ENCODE measurements at regions not wholly inside any gene's neighbourhood (a gene's known extent, or its start where the extent isn't known, plus 50 kb on each side); places are given as distances from the start of the nearest gene placed in this dataset.
"Not testable (repeated sequence)": the region's sequence is repeated elsewhere in the genome, so short reads cannot be mapped to it uniquely, and the experiment has no call there.

GRCh38 chr10:9081961-9082360 lies 1027.5 kb downstream of the GATA3 start:
- DNase-seq, result no peak

- DNase-seq, result no peak
Measured at GRCh38 chr10:9091530-9092093, 1037.1 kb downstream of the GATA3 start.

- peak; percentile 69 for DNase-seq
Measured at GRCh38 chr10:9096288-9096687, 1041.8 kb downstream of the GATA3 start.

GRCh38 chr10:9097206-9097990 lies 1042.9 kb downstream of the GATA3 start:
- DNase-seq, result peak; percentile 51

- DNase-seq, result no peak
Measured at GRCh38 chr10:9097991-9098306, 1043.5 kb downstream of the GATA3 start.

- no peak for DNase-seq
Measured at GRCh38 chr10:9102026-9102425, 1047.5 kb downstream of the GATA3 start.

GRCh38 chr10:9103301-9103700 lies 1048.8 kb downstream of the GATA3 start:
- DNase-seq, result no peak

GRCh38 chr10:9111976-9112375 lies 1057.5 kb downstream of the GATA3 start:
- DNase-seq, result no peak

GRCh38 chr10:9126728-9127127 lies 1072.2 kb downstream of the GATA3 start:
- DNase-seq, result no peak

GRCh38 chr10:9137368-9137767 lies 1082.9 kb downstream of the GATA3 start:
- no peak for DNase-seq

GRCh38 chr10:9138829-9139228 lies 1084.3 kb downstream of the GATA3 start:
- not testable (repeated sequence) for DNase-seq

- no peak for DNase-seq
Measured at GRCh38 chr10:9140373-9140772, 1085.9 kb downstream of the GATA3 start.

GRCh38 chr10:9147475-9147874 lies 1093.0 kb downstream of the GATA3 start:
- no peak for DNase-seq

- no peak for DNase-seq
Measured at GRCh38 chr10:9149134-9149533, 1094.6 kb downstream of the GATA3 start.

- DNase-seq, result not testable (repeated sequence)
Measured at GRCh38 chr10:9153057-9153456, 1098.6 kb downstream of the GATA3 start.

- no peak for DNase-seq
Measured at GRCh38 chr10:9157656-9158055, 1103.2 kb downstream of the GATA3 start.

GRCh38 chr10:9158675-9159074 lies 1104.2 kb downstream of the GATA3 start:
- no peak for DNase-seq

GRCh38 chr10:9160275-9160674 lies 1105.8 kb downstream of the GATA3 start:
- no peak for DNase-seq

- DNase-seq, result no peak
Measured at GRCh38 chr10:9163699-9164098, 1109.2 kb downstream of the GATA3 start.

- DNase-seq, result no peak
Measured at GRCh38 chr10:9166770-9167169, 1112.3 kb downstream of the GATA3 start.

- no peak for DNase-seq
Measured at GRCh38 chr10:9172276-9172675, 1117.8 kb downstream of the GATA3 start.

- DNase-seq, result no peak
Measured at GRCh38 chr10:9175200-9175599, 1120.7 kb downstream of the GATA3 start.

GRCh38 chr10:9183197-9183880 lies 1128.9 kb downstream of the GATA3 start:
- not testable (repeated sequence) for DNase-seq

All from CD4-positive, alpha-beta T cell treated with Interleukin-12 subunit alpha and Interleukin-12 subunit beta, for 1 hour (primary cell).